IMR-90 (cell line): ENCODE measurements at regions not wholly inside any gene's neighbourhood (a gene's known extent, or its start where the extent isn't known, plus 50 kb on each side); places are given as distances from the start of the nearest gene placed in this dataset.

Experiments
- CTCF ChIP-seq: conservative IDR thresholded peaks from 2 replicates; pipeline ENCODE4 v1.5.1; 2012; ENCODE audit warnings: mild to moderate bottlenecking, low read depth, low read length, improper control_type of control experiment
- ELK1 ChIP-seq: fragments of 150-350 bp; IDR thresholded peaks from 2 replicates; pipeline ENCODE4 v1.6.1; 2016; ENCODE audit warnings: low read depth, mild to moderate bottlenecking, low read length, moderate library complexity, borderline replicate concordance
- POLR2A ChIP-seq: IDR thresholded peaks from 2 replicates; pipeline ENCODE4 v1.6.1; 2012; ENCODE audit warnings: mild to moderate bottlenecking, low read depth, low read length
- RAD21 ChIP-seq: IDR thresholded peaks from 2 replicates; pipeline ENCODE4 v1.6.1; 2012; ENCODE audit warnings: low read length, improper control_type of control experiment
- RCOR1 ChIP-seq: IDR thresholded peaks from 2 replicates; pipeline ENCODE4 v1.6.1; 2012; ENCODE audit warnings: mild to moderate bottlenecking, low read length, improper control_type of control experiment; ENCODE audit not compliant: insufficient replicate concordance
- USF2 ChIP-seq: fragments of 150-350 bp; IDR thresholded peaks from 2 replicates; pipeline ENCODE4 v1.6.1; 2017; ENCODE audit warnings: mild to moderate bottlenecking, antibody characterized with exemption, low read length, low read depth

- TF ChIP-seq POLR2A, result no peak
- TF ChIP-seq CTCF, result no peak
- TF ChIP-seq RAD21, result no peak
- TF ChIP-seq RCOR1, result no peak
- TF ChIP-seq USF2, result no peak
- no peak for TF ChIP-seq ELK1
These were observed 79.0 kb upstream of the CDH19 start for GRCh38 chr18:66682855-66683322.
